PC-3 (cell line): ENCODE measurements at regions not wholly inside any gene's neighbourhood (a gene's known extent, or its start where the extent isn't known, plus 50 kb on each side); places are given as distances from the start of the nearest gene placed in this dataset.

ENCODE experiments used
- ATAC-seq: fragments of 200-7000 bp; cut with Tn5 transposase; 2 replicates; pipeline ENCODE4 v1.9.1; 2020; ENCODE audit warnings: mild to moderate bottlenecking, moderate library complexity
- BruUV-seq: library from RNA; stranded (reverse); fragments of 400-500 nt; replicated peaks from 2 replicates; lab custom pipeline; 2021; lab: Mats Ljungman, UMichigan
- CTCF ChIA-PET: fragments of 300-600 bp; sonication (Branson Sonifier 250); formaldehyde crosslinking; loops from one replicate; lab custom pipeline; 2022; ENCODE audit warnings: antibody characterized with exemption; lab: Charles Lee
- POLR2A ChIA-PET: fragments of 300-600 bp; sonication (Branson Sonifier 250); formaldehyde crosslinking; loops from one replicate; lab custom pipeline; 2022; ENCODE audit warnings: antibody characterized with exemption; ENCODE audit not compliant: unreplicated experiment; lab: Charles Lee
- DNase-seq: peaks from one replicate; pipeline ENCODE4 v3.0.0-alpha.2; 2015
- H2AFZ ChIP-seq: fragments of 300-600 bp; sonication (generic); 2 replicates; pipeline ENCODE4 v1.6.0; 2016; ENCODE audit warnings: antibody characterized with exemption, low read length
- H3F3A ChIP-seq: fragments of 300-600 bp; sonication (generic); one replicate; pipeline ENCODE4 v1.6.0; 2017; ENCODE audit warnings: antibody characterized with exemption, low read length, control low read depth, mild to moderate bottlenecking; ENCODE audit not compliant: unreplicated experiment
- H3K27ac ChIP-seq: fragments of 300-600 bp; sonication (generic); 2 replicates; pipeline ENCODE4 v1.5.1; 2016; ENCODE audit warnings: mild to moderate bottlenecking, low read length
- H3K27me3 ChIP-seq: fragments of 300-600 bp; sonication (generic); 2 replicates; pipeline ENCODE4 v1.6.1; 2016; ENCODE audit warnings: low read length, mixed read lengths
- H3K36me3 ChIP-seq: fragments of 300-600 bp; sonication (generic); 2 replicates; pipeline ENCODE4 v1.6.1; 2016; ENCODE audit warnings: low read depth, mixed run types, low read length, mixed read lengths
- H3K4me1 ChIP-seq: fragments of 300-600 bp; sonication (generic); 2 replicates; pipeline ENCODE4 v1.5.1; 2016; ENCODE audit warnings: low read length; ENCODE audit not compliant: insufficient read depth
- H3K4me2 ChIP-seq: fragments of 300-600 bp; sonication (generic); 2 replicates; pipeline ENCODE4 v1.6.0; 2016; ENCODE audit warnings: low read length
- H3K4me3 ChIP-seq: fragments of 300-600 bp; sonication (generic); 2 replicates; pipeline ENCODE4 v1.5.1; 2016; ENCODE audit warnings: mild to moderate bottlenecking, low read length, mixed read lengths
- H3K79me2 ChIP-seq: fragments of 300-600 bp; sonication (generic); 2 replicates; pipeline ENCODE4 v1.6.1; 2017; ENCODE audit warnings: low read length, mixed read lengths
- H3K9ac ChIP-seq: fragments of 300-600 bp; sonication (generic); 2 replicates; pipeline ENCODE4 v1.6.0; 2016; ENCODE audit warnings: mild to moderate bottlenecking, low read length
- H3K9me2 ChIP-seq: fragments of 300-600 bp; sonication (generic); replicated peaks from 2 replicates; pipeline ENCODE4 v1.6.1; 2016; ENCODE audit warnings: mixed run types, low read length, mixed read lengths
- H3K9me3 ChIP-seq: fragments of 300-600 bp; sonication (generic); 2 replicates; pipeline ENCODE4 v1.6.1; 2016; ENCODE audit warnings: low read length, mixed read lengths
- H4K20me1 ChIP-seq: fragments of 300-600 bp; sonication (generic); 2 replicates; pipeline ENCODE4 v1.6.1; 2016; ENCODE audit warnings: low read length, mixed read lengths
- CTCF ChIP-seq: fragments of 300-600 bp; sonication (generic); conservative IDR thresholded peaks from 2 replicates; pipeline ENCODE4 v1.5.1; 2017; ENCODE audit warnings: antibody characterized with exemption, low read depth, mild to moderate bottlenecking, low read length
- EZH2 ChIP-seq: fragments of 300-600 bp; sonication (generic); IDR thresholded peaks from one replicate; pipeline ENCODE4 v1.6.1; 2017; ENCODE audit warnings: antibody characterized with exemption, mild to moderate bottlenecking, low read length; ENCODE audit not compliant: unreplicated experiment
- EZH2phosphoT487 ChIP-seq: fragments of 300-600 bp; sonication (generic); IDR thresholded peaks from 2 replicates; pipeline ENCODE4 v1.6.1; 2018; ENCODE audit warnings: mild to moderate bottlenecking, antibody characterized with exemption, low read length, borderline replicate concordance
- intact Hi-C: fragments of 100-400 bp; cut with micrococcal nuclease; formaldehyde crosslinking; loops from 2 replicates; pipeline ENCODE4 v1.9.0; 2023

- no peaks in the 10 kb centered on the region for H3K36me3 ChIP-seq
- H3K27ac ChIP-seq: no peak overlapping the region
- H4K20me1 ChIP-seq: no peaks in the 10 kb centered on the region
- BruUV-seq: no TSS peak
- no peaks in the 10 kb centered on the region for H3K9me3 ChIP-seq
- ChIA-PET POLR2A (no interaction called here), CTCF (no interaction called here)
- H3K4me1 ChIP-seq: no peaks in the 10 kb centered on the region
- no peak overlapping the region for H2AFZ ChIP-seq
- H3K4me2 ChIP-seq: no peak overlapping the region
- TF ChIP-seq EZH2phosphoT487 (no peak), EZH2 (no peak), CTCF (no peak)
- H3F3A ChIP-seq: no peaks in the 10 kb centered on the region
- no peak overlapping the region for H3K4me3 ChIP-seq
- H3K79me2 ChIP-seq: no peaks in the 10 kb centered on the region
- ATAC-seq: no peak
- intact Hi-C loops: no loop called here
- no peaks in the 10 kb centered on the region for H3K27me3 ChIP-seq
- no peak for DNase-seq
- no peak overlapping the region for H3K9ac ChIP-seq
- H3K9me2 ChIP-seq: 0 out of 2 replicates have a peak, but pooled peaks cover 4% of the 10 kb centered on the region
These were observed 308.9 kb upstream of the RUNX1 start for GRCh38 chr21:35358008-35358407.

GRCh38 chr21:35357041-35357780 is 308.1 kb upstream of the RUNX1 start:
- Histone ChIP-seq H3K4me1 (no peaks in the 10 kb centered on the region), H3F3A (no peaks in the 10 kb centered on the region), H4K20me1 (no peaks in the 10 kb centered on the region), H3K27ac (no peak overlapping the region), H3K79me2 (no peaks in the 10 kb centered on the region), H3K27me3 (no peaks in the 10 kb centered on the region), H2AFZ (no peak overlapping the region), H3K9me3 (no peaks in the 10 kb centered on the region), H3K9ac (no peak overlapping the region), H3K4me3 (no peak overlapping the region), H3K36me3 (no peaks in the 10 kb centered on the region), H3K4me2 (no peak overlapping the region), H3K9me2 (0 out of 2 replicates have a peak, but pooled peaks cover 4% of the 10 kb centered on the region)
- TF ChIP-seq CTCF: no peak
- TF ChIP-seq EZH2: no peak
- TF ChIP-seq EZH2phosphoT487: no peak
- intact Hi-C loops: no loop called here
- CTCF ChIA-PET: no interaction called here
- POLR2A ChIA-PET: interaction anchor here (0.7 kb wide), 1 partner anchor 696 kb away, joined by 3 read pairs; no protein-coding TSS in a partner anchor
- no peak for ATAC-seq
- no TSS peak for BruUV-seq
- DNase-seq: no peak

- no peak for TF ChIP-seq CTCF
- TF ChIP-seq EZH2: no peak
- no peak for TF ChIP-seq EZH2phosphoT487
- no peak overlapping the region for H3K27ac ChIP-seq
- H3K36me3 ChIP-seq: no peaks in the 10 kb centered on the region
- no peak for DNase-seq
- intact Hi-C loops: no loop called here
- ATAC-seq: no peak
- no peak overlapping the region for H2AFZ ChIP-seq
- POLR2A ChIA-PET: no interaction called here
- H3K27me3 ChIP-seq: no peaks in the 10 kb centered on the region
- no peak overlapping the region for H3K9ac ChIP-seq
- H3K4me1 ChIP-seq: no peaks in the 10 kb centered on the region
- H4K20me1 ChIP-seq: no peaks in the 10 kb centered on the region
- BruUV-seq: no TSS peak
- no peaks in the 10 kb centered on the region for H3K79me2 ChIP-seq
- CTCF ChIA-PET: no interaction called here
- H3F3A ChIP-seq: no peaks in the 10 kb centered on the region
- H3K9me3 ChIP-seq: no peaks in the 10 kb centered on the region
- H3K4me3 ChIP-seq: no peak overlapping the region
- H3K4me2 ChIP-seq: no peak overlapping the region
- 0 out of 2 replicates have a peak, but pooled peaks cover 4% of the 10 kb centered on the region for H3K9me2 ChIP-seq
These were observed 305.0 kb upstream of the RUNX1 start for GRCh38 chr21:35354078-35354477.
